ENCODE measurements at regions not wholly inside any gene's neighbourhood (a gene's known extent, or its start where the extent isn't known, plus 50 kb on each side); places are given as distances from the start of the nearest gene placed in this dataset.
"Not testable (repeated sequence)": the region's sequence is repeated elsewhere in the genome, so short reads cannot be mapped to it uniquely, and the experiment has no call there.

DNA sequence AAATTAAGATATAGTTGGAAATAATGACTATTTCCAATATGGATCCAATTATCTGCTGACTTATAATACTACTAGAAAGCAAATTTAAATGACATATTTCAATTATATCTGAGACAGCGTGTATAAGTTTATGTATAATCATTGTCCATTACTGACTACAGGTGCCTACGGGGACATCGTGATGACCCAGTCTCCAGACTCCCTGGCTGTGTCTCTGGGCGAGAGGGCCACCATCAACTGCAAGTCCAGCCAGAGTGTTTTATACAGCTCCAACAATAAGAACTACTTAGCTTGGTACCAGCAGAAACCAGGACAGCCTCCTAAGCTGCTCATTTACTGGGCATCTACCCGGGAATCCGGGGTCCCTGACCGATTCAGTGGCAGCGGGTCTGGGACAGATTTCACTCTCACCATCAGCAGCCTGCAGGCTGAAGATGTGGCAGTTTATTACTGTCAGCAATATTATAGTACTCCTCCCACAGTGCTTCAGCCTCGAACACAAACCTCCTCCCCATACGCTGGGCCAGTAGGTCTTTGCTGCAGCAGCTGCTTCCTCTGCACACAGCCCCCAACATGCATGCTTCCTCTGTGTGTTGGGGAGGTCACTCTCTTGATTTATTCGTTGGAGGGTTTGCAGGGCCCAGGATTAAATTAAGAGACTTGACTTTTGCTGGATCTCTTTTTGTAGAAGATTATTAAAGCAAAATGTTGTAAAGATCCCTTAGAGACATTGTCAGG, 194.4 kb downstream of the RPIA start:
- Mint-ChIP-seq H3K4me1 (peaks cover 28% of the 10 kb centered on the region), H3K27ac (no peak overlapping the region), H3K36me3 (no peaks in the 10 kb centered on the region), H3K27me3 (ENCODE audit: low read depth in 3 of 3) (peaks cover 0 to 3% (median 1%) of the 10 kb centered on the region in 3 donors), H3K4me3 (peak overlapping the region in 1 of 2 donors; percentile 24), H3K9me3 (peaks cover 0 to 2% (median 0%) of the 10 kb centered on the region in 7 donors)
- no peak overlapping the region for H3K4me2 ChIP-seq (replicated peaks; ENCODE audit: extremely low read depth, low read length, poor library complexity, severe bottlenecking)
- intact Hi-C loops (cut with micrococcal nuclease): loop anchor here in 1 of 2 donors (10.0 kb wide), 1 partner anchor 49 kb away; no protein-coding TSS in a partner anchor
- peak overlapping the region; percentile 28 for H3K9ac ChIP-seq (ENCODE audit: insufficient read depth, low read length, poor library complexity, severe bottlenecking)
- no peaks in the 10 kb centered on the region for H3K36me3 ChIP-seq (replicated peaks in 1 of 2; ENCODE audit: control insufficient read depth in 1 of 2, insufficient read depth in 2 of 2, low read length in 2 of 2)
- H3K27ac ChIP-seq (ENCODE audit: low read depth in 1 of 2, low read length in 2 of 2): no peak overlapping the region
- H3K27me3 ChIP-seq (ENCODE audit: control insufficient read depth in 2 of 2, insufficient read depth in 2 of 2, low read length in 2 of 2): no peaks in the 10 kb centered on the region
- no peaks in the 10 kb centered on the region for H3K9me3 ChIP-seq (replicated peaks in 1 of 2; ENCODE audit: control insufficient read depth in 1 of 2, insufficient read depth in 1 of 2, low read length in 2 of 2)
- 38% methylated on average over 7 of the region's 11 CpGs for WGBS (ENCODE audit: insufficient coverage)
- no peaks in the 10 kb centered on the region for H3K4me1 ChIP-seq (ENCODE audit: control insufficient read depth in 1 of 2, insufficient read depth in 2 of 2, low read length in 2 of 2)
- no peaks in the 10 kb centered on the region for H3K79me2 ChIP-seq (ENCODE audit: insufficient read depth, low read length)
- H2AFZ ChIP-seq (ENCODE audit: insufficient read depth, low read depth, low read length, poor library complexity, severe bottlenecking): peak overlapping the region; percentile 49
- H4K20me1 ChIP-seq (ENCODE audit: insufficient read depth, low read length): no peaks in the 10 kb centered on the region
- H3K4me3 ChIP-seq (replicated peaks in 1 of 3; ENCODE audit: low read depth in 2 of 3, low read length in 3 of 3): no peak overlapping the region
- DNase-seq: no peak
- TF ChIP-seq, protein P1, sequence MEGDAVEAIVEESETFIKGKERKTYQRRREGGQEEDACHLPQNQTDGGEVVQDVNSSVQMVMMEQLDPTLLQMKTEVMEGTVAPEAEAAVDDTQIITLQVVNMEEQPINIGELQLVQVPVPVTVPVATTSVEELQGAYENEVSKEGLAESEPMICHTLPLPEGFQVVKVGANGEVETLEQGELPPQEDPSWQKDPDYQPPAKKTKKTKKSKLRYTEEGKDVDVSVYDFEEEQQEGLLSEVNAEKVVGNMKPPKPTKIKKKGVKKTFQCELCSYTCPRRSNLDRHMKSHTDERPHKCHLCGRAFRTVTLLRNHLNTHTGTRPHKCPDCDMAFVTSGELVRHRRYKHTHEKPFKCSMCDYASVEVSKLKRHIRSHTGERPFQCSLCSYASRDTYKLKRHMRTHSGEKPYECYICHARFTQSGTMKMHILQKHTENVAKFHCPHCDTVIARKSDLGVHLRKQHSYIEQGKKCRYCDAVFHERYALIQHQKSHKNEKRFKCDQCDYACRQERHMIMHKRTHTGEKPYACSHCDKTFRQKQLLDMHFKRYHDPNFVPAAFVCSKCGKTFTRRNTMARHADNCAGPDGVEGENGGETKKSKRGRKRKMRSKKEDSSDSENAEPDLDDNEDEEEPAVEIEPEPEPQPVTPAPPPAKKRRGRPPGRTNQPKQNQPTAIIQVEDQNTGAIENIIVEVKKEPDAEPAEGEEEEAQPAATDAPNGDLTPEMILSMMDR (IDR thresholded peaks at IDR 0.05): no peak

DNA sequence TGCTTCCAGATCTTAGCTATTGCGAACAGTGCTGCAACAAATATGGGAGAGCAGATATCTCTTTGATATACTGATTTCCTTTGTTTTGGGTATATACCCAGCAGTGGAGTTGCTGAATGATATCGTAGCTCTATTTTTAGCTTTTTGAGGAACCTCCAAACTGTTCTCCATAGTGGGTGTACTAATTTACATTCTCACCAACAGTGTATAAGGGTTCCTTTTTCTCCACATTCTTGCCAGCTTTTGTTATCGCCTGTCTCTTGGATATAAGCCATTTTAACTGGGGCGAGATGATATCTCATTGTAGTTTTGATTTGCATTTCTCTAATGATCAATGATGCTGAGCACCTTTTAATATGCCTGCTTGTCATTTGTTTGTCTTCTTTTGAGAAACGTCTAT, 196.0 kb downstream of the RPIA start:
- WGBS (ENCODE audit: insufficient coverage): 40% methylated on average over 1 of the region's 5 CpGs
- intact Hi-C loops (cut with micrococcal nuclease): loop anchor here in 1 of 2 donors (10.0 kb wide), 1 partner anchor 47 kb away; no protein-coding TSS in a partner anchor

More for the DNA sequence above, 196.0 kb downstream of the RPIA start:
- H4K20me1 ChIP-seq (ENCODE audit: insufficient read depth, low read length); H3K4me3 ChIP-seq (replicated peaks in 1 of 3; ENCODE audit: low read depth in 2 of 3, low read length in 3 of 3); H3K27me3 Mint-ChIP-seq (ENCODE audit: low read depth in 3 of 3); H3K9me3 ChIP-seq (replicated peaks in 1 of 2; ENCODE audit: control insufficient read depth in 1 of 2, insufficient read depth in 1 of 2, low read length in 2 of 2); H3K4me1 ChIP-seq (ENCODE audit: control insufficient read depth in 1 of 2, insufficient read depth in 2 of 2, low read length in 2 of 2); H3K9ac ChIP-seq (ENCODE audit: insufficient read depth, low read length, poor library complexity, severe bottlenecking); H3K36me3 Mint-ChIP-seq; H3K27ac ChIP-seq (ENCODE audit: low read depth in 1 of 2, low read length in 2 of 2); H3K4me3 Mint-ChIP-seq; H3K9me3 Mint-ChIP-seq; H3K4me2 ChIP-seq (replicated peaks; ENCODE audit: extremely low read depth, low read length, poor library complexity, severe bottlenecking); DNase-seq; H3K36me3 ChIP-seq (replicated peaks in 1 of 2; ENCODE audit: control insufficient read depth in 1 of 2, insufficient read depth in 2 of 2, low read length in 2 of 2); H3K79me2 ChIP-seq (ENCODE audit: insufficient read depth, low read length); H2AFZ ChIP-seq (ENCODE audit: insufficient read depth, low read depth, low read length, poor library complexity, severe bottlenecking); H3K27me3 ChIP-seq (ENCODE audit: control insufficient read depth in 2 of 2, insufficient read depth in 2 of 2, low read length in 2 of 2); H3K27ac Mint-ChIP-seq: not testable (repeated sequence)
- peaks cover 26% of the 10 kb centered on the region for H3K4me1 Mint-ChIP-seq

Measured in CD14-positive monocyte (primary cell).